ENCODE measurements at regions not wholly inside any gene's neighbourhood (a gene's known extent, or its start where the extent isn't known, plus 50 kb on each side); places are given as distances from the start of the nearest gene placed in this dataset.

DNA sequence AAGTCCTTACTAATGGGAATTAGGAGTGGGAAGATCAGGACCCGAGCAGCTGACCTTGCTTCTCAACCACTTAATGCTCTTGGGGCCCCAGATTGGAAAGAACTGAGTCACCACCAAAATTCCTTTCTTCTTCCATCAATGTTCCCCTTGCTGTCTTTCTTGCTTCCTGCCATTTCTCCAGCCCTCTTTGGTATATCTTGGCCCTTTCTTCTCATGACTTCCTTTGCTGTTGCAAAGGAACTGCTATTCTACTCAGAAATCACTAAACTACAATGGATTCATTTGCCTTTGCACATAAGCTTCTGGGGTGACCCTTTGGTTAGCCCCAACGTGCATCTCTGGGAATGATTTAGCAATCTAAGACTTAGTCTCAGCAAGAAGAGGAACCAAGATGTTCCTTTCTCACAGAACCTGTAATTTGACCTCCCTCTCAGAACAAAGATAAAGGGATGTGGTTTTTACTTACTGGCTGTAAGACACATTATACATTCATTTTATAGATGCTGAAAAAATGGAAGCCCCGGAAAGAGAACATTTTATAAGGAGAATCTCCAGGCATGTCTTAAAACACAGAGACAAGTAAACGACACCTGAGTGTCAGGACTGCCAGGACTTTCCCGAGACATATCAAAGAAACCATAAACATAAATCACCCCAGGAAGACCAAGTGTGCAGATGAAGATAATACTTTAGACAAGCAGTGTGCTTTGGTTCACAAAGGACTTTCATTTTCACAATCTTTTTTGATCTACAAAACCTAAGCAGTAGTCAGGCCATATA is 99.0 kb upstream of the TNFAIP3 start:
- no peak for TF ChIP-seq SMC3 (IDR thresholded peaks at IDR 0.05; ENCODE audit: low read depth, low read length)
- TF ChIP-seq CTCF (conservative IDR thresholded peaks at IDR 0.05; ENCODE audit: low read depth, low read length) = no peak
- TF ChIP-seq MAZ (IDR thresholded peaks at IDR 0.05; ENCODE audit: borderline replicate concordance, low read depth, low read length) = no peak
- TF ChIP-seq FOS (IDR thresholded peaks at IDR 0.05; ENCODE audit: low read depth, low read length) = no peak
